DND-41 (cell line): ENCODE measurements at regions not wholly inside any gene's neighbourhood (a gene's known extent, or its start where the extent isn't known, plus 50 kb on each side); places are given as distances from the start of the nearest gene placed in this dataset.
"Not testable (repeated sequence)": the region's sequence is repeated elsewhere in the genome, so short reads cannot be mapped to it uniquely, and the experiment has no call there.

Experiments
- ATAC-seq: fragments of 200-7000 bp; cut with Tn5 transposase; 3 replicates; pipeline ENCODE4 v1.9.1; 2021; ENCODE audit warnings: low read depth; ENCODE audit not compliant: insufficient read depth
- DNase-seq: peaks from one replicate; pipeline ENCODE4 v3.0.0-alpha.2; 2020
- H2AFZ ChIP-seq: 2 replicates; pipeline ENCODE4 v1.6.0; 2012; ENCODE audit warnings: low read depth, low read length
- H3K27ac ChIP-seq: 2 replicates; pipeline ENCODE4 v1.5.1; 2012; ENCODE audit warnings: low read length, inconsistent platforms
- H3K27me3 ChIP-seq: fragments of 200-600 bp; sonication (generic); 2 replicates; pipeline ENCODE4 v1.6.0; 2012; ENCODE audit warnings: low read length, mild to moderate bottlenecking, inconsistent platforms; ENCODE audit not compliant: insufficient read depth, poor library complexity
- H3K36me3 ChIP-seq: 2 replicates; pipeline ENCODE4 v1.5.1; 2012; ENCODE audit warnings: low read length, inconsistent platforms; ENCODE audit not compliant: insufficient read depth
- H3K4me1 ChIP-seq: 2 replicates; pipeline ENCODE4 v1.5.1; 2012; ENCODE audit warnings: mild to moderate bottlenecking, low read length; ENCODE audit not compliant: insufficient read depth
- H3K4me2 ChIP-seq: 2 replicates; pipeline ENCODE4 v1.6.0; 2012; ENCODE audit warnings: mild to moderate bottlenecking, moderate library complexity, low read length, inconsistent platforms; ENCODE audit not compliant: insufficient read depth
- H3K4me3 ChIP-seq, 2 experiments: fragments of 200-600 bp in 1 of 2; shearing (Covaris generic) in 1 of 2; 2 replicates each; pipeline ENCODE4 v1.5.1; 2012 to 2016; ENCODE audit warnings: inconsistent platforms in 2 of 2, low read length in 2 of 2, mild to moderate bottlenecking in 2 of 2, low read depth in 1 of 2, moderate library complexity in 1 of 2
- H3K79me2 ChIP-seq: 2 replicates; pipeline ENCODE4 v1.6.0; 2012; ENCODE audit warnings: low read length, inconsistent platforms; ENCODE audit not compliant: insufficient read depth
- H3K9ac ChIP-seq: 2 replicates; pipeline ENCODE4 v1.6.0; 2012; ENCODE audit warnings: low read depth, mild to moderate bottlenecking, inconsistent platforms, low read length, moderate library complexity
- H3K9me3 ChIP-seq: 2 replicates; pipeline ENCODE4 v1.5.1; 2012; ENCODE audit warnings: low read length, moderate library complexity, mild to moderate bottlenecking, inconsistent platforms; ENCODE audit not compliant: insufficient read depth, severe bottlenecking
- H4K20me1 ChIP-seq: 2 replicates; pipeline ENCODE4 v1.6.0; 2012; ENCODE audit warnings: low read length; ENCODE audit not compliant: insufficient read depth
- EZH2 ChIP-seq: IDR thresholded peaks from 3 replicates; pipeline ENCODE4 v1.6.1; 2012; ENCODE audit warnings: borderline replicate concordance, low read depth, mild to moderate bottlenecking, moderate library complexity, low read length, inconsistent platforms; ENCODE audit not compliant: severe bottlenecking
- TF ChIP-seq, protein P1 (sequence below): IDR thresholded peaks from 2 replicates; pipeline ENCODE4 v1.5.1; 2012; ENCODE audit warnings: borderline replicate concordance, low read length, moderate library complexity, mild to moderate bottlenecking; ENCODE audit not compliant: poor library complexity, severe bottlenecking; ENCODE audit errors: extremely low read depth

- Histone ChIP-seq H4K20me1 (no peaks in the 10 kb centered on the region), H3K79me2 (no peaks in the 10 kb centered on the region), H3K4me1 (no peaks in the 10 kb centered on the region), H3K9ac (no peak overlapping the region), H3K4me3 (no peak overlapping the region), H3K27me3 (no peaks in the 10 kb centered on the region), H2AFZ (no peak overlapping the region), H3K36me3 (no peaks in the 10 kb centered on the region), H3K27ac (no peak overlapping the region), H3K9me3 (no peaks in the 10 kb centered on the region), H3K4me2 (no peak overlapping the region)
- TF ChIP-seq, protein P1, sequence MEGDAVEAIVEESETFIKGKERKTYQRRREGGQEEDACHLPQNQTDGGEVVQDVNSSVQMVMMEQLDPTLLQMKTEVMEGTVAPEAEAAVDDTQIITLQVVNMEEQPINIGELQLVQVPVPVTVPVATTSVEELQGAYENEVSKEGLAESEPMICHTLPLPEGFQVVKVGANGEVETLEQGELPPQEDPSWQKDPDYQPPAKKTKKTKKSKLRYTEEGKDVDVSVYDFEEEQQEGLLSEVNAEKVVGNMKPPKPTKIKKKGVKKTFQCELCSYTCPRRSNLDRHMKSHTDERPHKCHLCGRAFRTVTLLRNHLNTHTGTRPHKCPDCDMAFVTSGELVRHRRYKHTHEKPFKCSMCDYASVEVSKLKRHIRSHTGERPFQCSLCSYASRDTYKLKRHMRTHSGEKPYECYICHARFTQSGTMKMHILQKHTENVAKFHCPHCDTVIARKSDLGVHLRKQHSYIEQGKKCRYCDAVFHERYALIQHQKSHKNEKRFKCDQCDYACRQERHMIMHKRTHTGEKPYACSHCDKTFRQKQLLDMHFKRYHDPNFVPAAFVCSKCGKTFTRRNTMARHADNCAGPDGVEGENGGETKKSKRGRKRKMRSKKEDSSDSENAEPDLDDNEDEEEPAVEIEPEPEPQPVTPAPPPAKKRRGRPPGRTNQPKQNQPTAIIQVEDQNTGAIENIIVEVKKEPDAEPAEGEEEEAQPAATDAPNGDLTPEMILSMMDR: no peak
- TF ChIP-seq EZH2: no peak
- ATAC-seq: no peak
- no peak for DNase-seq
These were observed 135.0 kb upstream of the JARID2 start for GRCh38 chr6:15110726-15111354.

DNA sequence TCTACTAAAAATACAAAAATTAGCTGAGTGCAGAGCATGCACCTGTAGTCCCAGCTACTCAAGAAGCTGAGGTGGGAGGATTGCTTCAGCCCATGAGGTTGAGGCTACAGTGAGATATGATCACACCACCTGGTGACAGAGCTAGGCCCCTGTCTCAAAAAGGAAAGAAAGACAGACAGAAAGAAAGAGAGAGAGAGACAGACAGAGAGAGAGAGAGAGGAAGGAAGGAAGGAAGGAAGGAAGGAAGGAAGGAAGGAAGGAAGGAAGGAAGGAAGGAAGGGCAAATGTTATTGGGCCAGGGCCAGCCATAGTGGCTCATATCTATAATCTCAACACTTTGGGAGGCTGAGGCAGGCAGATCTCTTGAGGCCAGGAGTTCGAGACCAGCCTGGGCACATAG is 134.3 kb upstream of the JARID2 start:
- H3K4me1 ChIP-seq, ATAC-seq, H3K36me3 ChIP-seq, H3K9ac ChIP-seq, DNase-seq, H3K4me2 ChIP-seq, H3K9me3 ChIP-seq, H3K79me2 ChIP-seq, H3K27ac ChIP-seq, H3K27me3 ChIP-seq, H2AFZ ChIP-seq, H3K4me3 ChIP-seq, H4K20me1 ChIP-seq: not testable (repeated sequence)

- H3K27me3 ChIP-seq: no peaks in the 10 kb centered on the region
- H3K79me2 ChIP-seq: no peaks in the 10 kb centered on the region
- no peaks in the 10 kb centered on the region for H3K4me1 ChIP-seq
- ATAC-seq (no peak), DNase-seq (no peak)
- H3K27ac ChIP-seq: no peak overlapping the region
- no peaks in the 10 kb centered on the region for H4K20me1 ChIP-seq
- no peaks in the 10 kb centered on the region for H3K9me3 ChIP-seq
- no peaks in the 10 kb centered on the region for H3K36me3 ChIP-seq
- H3K4me3 ChIP-seq: no peak overlapping the region
- H2AFZ ChIP-seq: no peak overlapping the region
- H3K4me2 ChIP-seq: no peak overlapping the region
- TF ChIP-seq, protein P1: no peak
- TF ChIP-seq EZH2: no peak
- H3K9ac ChIP-seq: no peak overlapping the region
These were observed 132.3 kb upstream of the JARID2 start for GRCh38 chr6:15113587-15113986.

- no peak overlapping the region for H2AFZ ChIP-seq
These were observed 131.8 kb upstream of the JARID2 start for GRCh38 chr6:15114061-15114460.

More at GRCh38 chr6:15114061-15114460, 131.8 kb upstream of the JARID2 start:
- Histone ChIP-seq H3K4me2 (no peak overlapping the region), H4K20me1 (no peaks in the 10 kb centered on the region), H3K4me3 (no peak overlapping the region), H3K79me2 (no peaks in the 10 kb centered on the region), H3K9ac (no peak overlapping the region), H3K4me1 (no peaks in the 10 kb centered on the region), H3K27me3 (no peaks in the 10 kb centered on the region), H3K36me3 (no peaks in the 10 kb centered on the region), H3K9me3 (no peaks in the 10 kb centered on the region), H3K27ac (no peak overlapping the region)
- TF ChIP-seq EZH2: no peak
- TF ChIP-seq, protein P1: no peak
- ATAC-seq (no peak), DNase-seq (no peak)
